H1 (cell line): ENCODE measurements at regions not wholly inside any gene's neighbourhood (a gene's known extent, or its start where the extent isn't known, plus 50 kb on each side); places are given as distances from the start of the nearest gene placed in this dataset.
"Not testable (repeated sequence)": the region's sequence is repeated elsewhere in the genome, so short reads cannot be mapped to it uniquely, and the experiment has no call there.

ENCODE experiments used
- CBX5 ChIP-seq: fragments of 300-800, 300-1000 bp; sonication (generic); IDR thresholded peaks from 2 replicates; pipeline ENCODE4 v1.7.1; 2016; ENCODE audit warnings: antibody characterized with exemption, low read length, low read depth
- CEBPB ChIP-seq: IDR thresholded peaks from 2 replicates; pipeline ENCODE4 v1.6.1; 2012; ENCODE audit warnings: low read depth, low read length
- EZH2 ChIP-seq: fragments of 200-600 bp; sonication (generic); IDR thresholded peaks from 2 replicates; pipeline ENCODE4 v1.7.1; 2012; ENCODE audit warnings: low read depth, mild to moderate bottlenecking, moderate library complexity, low read length, inconsistent platforms; ENCODE audit not compliant: severe bottlenecking
- HDAC2 ChIP-seq, 2 experiments: fragments of 300-600 bp in 1 of 2; sonication (generic) in 1 of 2; IDR thresholded peaks; 2 replicates each; pipeline ENCODE4 v1.6.1; 2011 to 2012; ENCODE audit warnings: low read depth in 2 of 2, low read length in 2 of 2, mild to moderate bottlenecking in 2 of 2, moderate library complexity in 2 of 2, borderline replicate concordance in 1 of 2, inconsistent platforms in 1 of 2
- POLR2A ChIP-seq, 2 experiments: IDR thresholded peaks; 1 replicate in 1 of 2; 2 replicates in 1 of 2; pipeline ENCODE4 v1.6.1; 2011; ENCODE audit warnings: low read depth in 2 of 2, low read length in 2 of 2, mild to moderate bottlenecking in 2 of 2; ENCODE audit errors: control extremely low read depth in 1 of 2
- RNF2 ChIP-seq: fragments of 200-900, 300-1000 bp; sonication (generic); IDR thresholded peaks from 2 replicates; pipeline ENCODE4 v1.7.1; 2016; ENCODE audit warnings: borderline replicate concordance, low read depth, mild to moderate bottlenecking, antibody characterized with exemption, low read length; ENCODE audit not compliant: poor library complexity, severe bottlenecking; ENCODE audit errors: missing control alignments
- ZNF274 ChIP-seq: IDR thresholded peaks from 2 replicates; pipeline ENCODE4 v1.7.0; 2012; ENCODE audit warnings: low read length, borderline replicate concordance; ENCODE audit errors: extremely low read depth
- TF ChIP-seq, protein P1 (sequence below), 3 experiments: IDR thresholded peaks; 1 replicate in 2 of 3; 2 replicates in 1 of 3; pipeline versions ENCODE4 v1.5.1 to v1.6.1; 2011; ENCODE audit warnings: low read length in 3 of 3, mild to moderate bottlenecking in 3 of 3, inconsistent platforms in 2 of 3, low read depth in 1 of 3, moderate library complexity in 1 of 3; ENCODE audit not compliant: insufficient read depth in 1 of 3; ENCODE audit errors: control extremely low read depth in 1 of 3

- not testable (repeated sequence) for TF ChIP-seq HDAC2 (IDR thresholded peaks at IDR 0.05; ENCODE audit: borderline replicate concordance in 1 of 2, low read depth in 2 of 2, low read length in 2 of 2); POLR2A (IDR thresholded peaks at IDR 0.05; ENCODE audit: control extremely low read depth in 1 of 2, low read depth in 2 of 2, low read length in 2 of 2); EZH2; CEBPB; RNF2; ZNF274; CBX5
- TF ChIP-seq, protein P1, sequence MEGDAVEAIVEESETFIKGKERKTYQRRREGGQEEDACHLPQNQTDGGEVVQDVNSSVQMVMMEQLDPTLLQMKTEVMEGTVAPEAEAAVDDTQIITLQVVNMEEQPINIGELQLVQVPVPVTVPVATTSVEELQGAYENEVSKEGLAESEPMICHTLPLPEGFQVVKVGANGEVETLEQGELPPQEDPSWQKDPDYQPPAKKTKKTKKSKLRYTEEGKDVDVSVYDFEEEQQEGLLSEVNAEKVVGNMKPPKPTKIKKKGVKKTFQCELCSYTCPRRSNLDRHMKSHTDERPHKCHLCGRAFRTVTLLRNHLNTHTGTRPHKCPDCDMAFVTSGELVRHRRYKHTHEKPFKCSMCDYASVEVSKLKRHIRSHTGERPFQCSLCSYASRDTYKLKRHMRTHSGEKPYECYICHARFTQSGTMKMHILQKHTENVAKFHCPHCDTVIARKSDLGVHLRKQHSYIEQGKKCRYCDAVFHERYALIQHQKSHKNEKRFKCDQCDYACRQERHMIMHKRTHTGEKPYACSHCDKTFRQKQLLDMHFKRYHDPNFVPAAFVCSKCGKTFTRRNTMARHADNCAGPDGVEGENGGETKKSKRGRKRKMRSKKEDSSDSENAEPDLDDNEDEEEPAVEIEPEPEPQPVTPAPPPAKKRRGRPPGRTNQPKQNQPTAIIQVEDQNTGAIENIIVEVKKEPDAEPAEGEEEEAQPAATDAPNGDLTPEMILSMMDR (IDR thresholded peaks at IDR 0.05; ENCODE audit: control extremely low read depth in 1 of 3, insufficient read depth in 1 of 3, low read depth in 1 of 3, low read length in 3 of 3): not testable (repeated sequence)
These were observed 72.9 kb downstream of the NPIPB11 start for GRCh38 chr16:29333492-29334097.
